ENCODE measurements at regions not wholly inside any gene's neighbourhood (a gene's known extent, or its start where the extent isn't known, plus 50 kb on each side); places are given as distances from the start of the nearest gene placed in this dataset.

DNA sequence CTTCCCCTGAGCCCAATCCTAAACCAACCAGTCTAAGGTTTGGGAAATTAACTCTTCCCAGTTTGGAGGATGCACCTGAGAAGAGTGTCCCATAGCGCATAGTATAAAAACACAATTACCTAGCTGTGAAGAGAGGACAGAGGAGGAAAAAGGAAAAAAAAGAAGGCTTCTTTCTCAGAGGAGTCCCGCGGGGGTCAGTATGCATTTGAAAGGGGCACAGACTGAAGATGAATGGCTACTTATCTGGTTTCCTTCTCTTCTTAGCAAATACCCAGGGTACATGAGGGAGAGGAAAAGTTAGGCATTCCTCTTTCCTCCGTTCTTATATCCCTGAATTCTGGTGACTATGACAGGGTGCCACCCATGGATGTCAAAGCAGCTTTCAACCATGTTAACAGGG, 96.9 kb downstream of the TMEM47 start:
- no peaks in the 10 kb centered on the region for H3K9me3 ChIP-seq
- no peak overlapping the region for H3K27ac ChIP-seq
- no peaks in the 10 kb centered on the region for H3K4me1 ChIP-seq
- TF ChIP-seq, protein P1, sequence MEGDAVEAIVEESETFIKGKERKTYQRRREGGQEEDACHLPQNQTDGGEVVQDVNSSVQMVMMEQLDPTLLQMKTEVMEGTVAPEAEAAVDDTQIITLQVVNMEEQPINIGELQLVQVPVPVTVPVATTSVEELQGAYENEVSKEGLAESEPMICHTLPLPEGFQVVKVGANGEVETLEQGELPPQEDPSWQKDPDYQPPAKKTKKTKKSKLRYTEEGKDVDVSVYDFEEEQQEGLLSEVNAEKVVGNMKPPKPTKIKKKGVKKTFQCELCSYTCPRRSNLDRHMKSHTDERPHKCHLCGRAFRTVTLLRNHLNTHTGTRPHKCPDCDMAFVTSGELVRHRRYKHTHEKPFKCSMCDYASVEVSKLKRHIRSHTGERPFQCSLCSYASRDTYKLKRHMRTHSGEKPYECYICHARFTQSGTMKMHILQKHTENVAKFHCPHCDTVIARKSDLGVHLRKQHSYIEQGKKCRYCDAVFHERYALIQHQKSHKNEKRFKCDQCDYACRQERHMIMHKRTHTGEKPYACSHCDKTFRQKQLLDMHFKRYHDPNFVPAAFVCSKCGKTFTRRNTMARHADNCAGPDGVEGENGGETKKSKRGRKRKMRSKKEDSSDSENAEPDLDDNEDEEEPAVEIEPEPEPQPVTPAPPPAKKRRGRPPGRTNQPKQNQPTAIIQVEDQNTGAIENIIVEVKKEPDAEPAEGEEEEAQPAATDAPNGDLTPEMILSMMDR (IDR thresholded peaks at IDR 0.05), result no peak
- H3K27me3 ChIP-seq, result peaks cover 0 to 5% (median 0%) of the 10 kb centered on the region in 4 donors
- ATAC-seq (no peak), FAIRE-seq (no peak), DNase-seq (no peak)
- intact Hi-C loops (cut with DNase I), result no loop called here
- WGBS, 2 donors, result 29 to 67% methylated on average over 4 of the region's 4 CpGs
- no peak overlapping the region for H3K4me3 ChIP-seq
- no peaks in the 10 kb centered on the region for H3K36me3 ChIP-seq

DNA sequence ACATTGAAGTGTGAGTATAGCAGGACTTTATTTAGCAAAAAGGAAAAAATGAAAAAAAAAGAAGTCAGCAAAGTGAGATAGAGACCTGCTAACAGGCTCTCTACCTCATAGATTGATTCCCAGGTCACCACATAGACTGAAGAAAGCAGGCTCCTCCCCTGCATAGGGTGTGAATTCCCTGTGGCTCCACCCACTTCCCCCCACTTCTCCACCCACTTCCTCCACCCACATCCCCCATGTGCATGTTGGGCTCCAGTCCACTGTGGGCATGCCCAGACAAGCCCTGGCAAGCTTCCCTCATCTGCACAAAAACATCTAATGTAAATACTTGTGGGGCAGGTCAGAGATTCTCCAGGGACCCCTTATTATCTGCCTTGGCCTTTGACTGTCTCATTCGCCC, 97.8 kb downstream of the TMEM47 start:
- H3K27me3 ChIP-seq, result peaks cover 0 to 5% (median 0%) of the 10 kb centered on the region in 4 donors
- no peak for ATAC-seq
- 17 to 33% methylated on average over 1 of the region's 1 CpG for WGBS, 2 donors
- no peaks in the 10 kb centered on the region for H3K4me1 ChIP-seq
- no peak for FAIRE-seq
- TF ChIP-seq, protein P1 (IDR thresholded peaks at IDR 0.05), result no peak
- DNase-seq, result no peak
- H3K27ac ChIP-seq, result no peak overlapping the region
- H3K4me3 ChIP-seq, result no peak overlapping the region
- H3K36me3 ChIP-seq, result no peaks in the 10 kb centered on the region
- intact Hi-C loops (cut with DNase I), result no loop called here
- H3K9me3 ChIP-seq, result no peaks in the 10 kb centered on the region

DNA sequence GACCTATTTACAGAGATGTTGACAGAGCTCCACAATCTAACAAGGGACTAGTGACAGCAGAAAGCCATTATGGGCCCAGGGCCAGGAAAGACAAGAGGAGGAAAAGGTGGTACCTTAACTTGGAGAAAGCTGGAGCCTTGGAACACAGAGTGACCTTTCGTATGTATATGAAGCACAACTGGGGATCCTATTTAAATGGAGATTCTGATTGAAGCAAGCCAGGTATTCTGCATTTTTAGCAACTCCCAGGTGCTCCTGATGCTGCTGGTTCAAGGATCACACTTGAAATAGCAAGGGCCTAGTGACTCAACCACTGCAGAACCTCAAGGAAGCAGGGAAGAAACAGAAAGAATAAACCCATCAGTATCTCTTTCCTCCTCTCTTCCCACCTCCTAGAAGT, 99.4 kb downstream of the TMEM47 start:
- Histone ChIP-seq H3K9me3 (no peaks in the 10 kb centered on the region), H3K4me1 (no peaks in the 10 kb centered on the region), H3K27ac (no peak overlapping the region), H3K4me3 (no peak overlapping the region), H3K36me3 (no peaks in the 10 kb centered on the region), H3K27me3 (peaks cover 0 to 5% (median 0%) of the 10 kb centered on the region in 4 donors)
- WGBS, 2 donors, result 62 to 79% methylated on average over 1 of the region's 1 CpG
- DNase-seq (no peak), FAIRE-seq (no peak), ATAC-seq (no peak)
- intact Hi-C loops (cut with DNase I), result no loop called here
- TF ChIP-seq, protein P1 (IDR thresholded peaks at IDR 0.05), result no peak

DNA sequence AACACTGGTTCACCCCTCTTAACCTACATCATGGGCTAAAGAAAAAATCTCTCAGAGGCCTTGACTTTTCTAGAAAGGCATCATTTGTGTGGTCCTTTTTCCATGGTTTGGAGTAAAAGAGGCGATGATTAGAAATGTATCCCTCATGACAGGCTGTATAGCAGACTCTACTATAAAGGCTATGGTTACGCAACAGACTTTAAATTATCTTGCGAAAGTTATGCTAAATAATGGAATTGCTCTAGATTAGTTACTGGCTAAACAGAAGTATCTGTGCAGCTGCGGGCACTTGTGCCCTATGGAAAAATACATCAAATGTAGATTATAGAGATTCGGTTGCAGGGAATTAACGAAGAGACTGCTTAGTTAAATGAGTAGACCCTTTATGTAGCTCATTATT, 101.6 kb downstream of the TMEM47 start:
- no peaks in the 10 kb centered on the region for H3K4me1 ChIP-seq
- peaks cover 0 to 9% (median 2%) of the 10 kb centered on the region in 4 donors for H3K27me3 ChIP-seq
- TF ChIP-seq, protein P1 (IDR thresholded peaks at IDR 0.05), result no peak
- ATAC-seq, result no peak
- FAIRE-seq, result no peak
- intact Hi-C loops (cut with DNase I), result no loop called here
- no peak for DNase-seq
- H3K27ac ChIP-seq, result no peak overlapping the region
- no peaks in the 10 kb centered on the region for H3K9me3 ChIP-seq
- H3K4me3 ChIP-seq, result no peak overlapping the region
- 77 to 80% methylated on average over 6 of the region's 6 CpGs for WGBS, 2 donors
- H3K36me3 ChIP-seq, result no peaks in the 10 kb centered on the region

DNA sequence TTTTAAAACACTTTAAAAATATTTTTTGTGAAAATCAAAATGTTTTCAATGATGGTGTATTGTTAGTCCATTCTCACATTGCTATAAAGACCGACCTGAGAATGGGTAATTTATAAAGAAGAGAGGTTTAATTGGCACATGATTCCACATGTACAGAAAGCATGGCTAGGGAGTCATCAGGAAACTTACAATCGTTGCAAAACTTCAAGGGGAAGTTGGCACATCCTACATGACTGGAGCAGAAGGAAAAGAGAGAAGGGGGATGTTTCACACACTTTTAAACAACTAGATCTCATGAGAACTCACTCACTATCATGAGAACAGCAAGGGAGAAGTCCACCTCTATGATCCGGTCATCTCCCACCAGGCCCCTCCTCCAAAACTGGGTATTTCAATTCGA, 110.7 kb downstream of the TMEM47 start:
- peaks cover 0 to 4% (median 0%) of the 10 kb centered on the region in 4 donors for H3K27me3 ChIP-seq
- no peaks in the 10 kb centered on the region for H3K4me1 ChIP-seq
- no peak overlapping the region for H3K4me3 ChIP-seq
- intact Hi-C loops (cut with DNase I), result no loop called here
- TF ChIP-seq, protein P1 (IDR thresholded peaks at IDR 0.05), result no peak
- no peaks in the 10 kb centered on the region for H3K9me3 ChIP-seq
- ATAC-seq (no peak), FAIRE-seq (peak; percentile 77), DNase-seq (no peak)
- 36 to 47% methylated on average over 4 of the region's 4 CpGs for WGBS, 2 donors
- H3K27ac ChIP-seq, result no peak overlapping the region
- H3K36me3 ChIP-seq, result no peaks in the 10 kb centered on the region

Data from pancreas (tissue), 10 donors.